A673 (cell line): ENCODE measurements at regions not wholly inside any gene's neighbourhood (a gene's known extent, or its start where the extent isn't known, plus 50 kb on each side); places are given as distances from the start of the nearest gene placed in this dataset.

Experiments used
- BruUV-seq: library from RNA; stranded (reverse); fragments of 400-500 nt; replicated peaks from 2 replicates; lab custom pipeline; 2021; lab: Mats Ljungman, UMichigan
- CTCF ChIA-PET: fragments of 300-600 bp; sonication (Branson Sonifier 250); formaldehyde crosslinking; loops from one replicate; lab custom pipeline; 2022; ENCODE audit warnings: antibody characterized with exemption; lab: Charles Lee
- POLR2A ChIA-PET: fragments of 300-600 bp; sonication (Branson Sonifier 250); formaldehyde crosslinking; loops from one replicate; lab custom pipeline; 2022; ENCODE audit warnings: antibody characterized with exemption; ENCODE audit not compliant: low non-redundant PET; lab: Charles Lee
- DNase-seq: peaks from one replicate; pipeline ENCODE4 v3.0.0-alpha.2; 2015; ENCODE audit warnings: low spot score
- H3K27ac ChIP-seq: fragments of 200-600 bp; sonication (generic); 2 replicates; pipeline ENCODE4 v1.5.1; 2016; ENCODE audit warnings: mixed run types, low read depth, mild to moderate bottlenecking, mixed read lengths, antibody characterized with exemption, low read length; ENCODE audit not compliant: poor library complexity, severe bottlenecking
- H3K27me3 ChIP-seq: fragments of 200-600 bp; sonication (generic); replicated peaks from 2 replicates; pipeline ENCODE4 v1.6.1; 2017; ENCODE audit warnings: mixed run types, low read depth, mild to moderate bottlenecking, mixed read lengths, antibody characterized with exemption, low read length; ENCODE audit not compliant: insufficient read depth, poor library complexity
- H3K36me3 ChIP-seq: fragments of 200-600 bp; sonication (generic); 2 replicates; pipeline ENCODE4 v1.6.1; 2016; ENCODE audit warnings: mixed run types, mild to moderate bottlenecking, mixed read lengths, antibody characterized with exemption, low read length; ENCODE audit not compliant: insufficient read depth, poor library complexity, severe bottlenecking
- H3K4me1 ChIP-seq: fragments of 200-600 bp; sonication (generic); 2 replicates; pipeline ENCODE4 v1.6.1; 2017; ENCODE audit warnings: mixed run types, mild to moderate bottlenecking, mixed read lengths, antibody characterized with exemption, low read length; ENCODE audit not compliant: insufficient read depth, poor library complexity, severe bottlenecking
- H3K4me3 ChIP-seq: fragments of 200-600 bp; sonication (generic); 2 replicates; pipeline ENCODE4 v1.5.1; 2016; ENCODE audit warnings: low read depth, mixed run types, mild to moderate bottlenecking, mixed read lengths, low read length; ENCODE audit not compliant: poor library complexity, severe bottlenecking
- H3K9me3 ChIP-seq: fragments of 200-600 bp; sonication (generic); 2 replicates; pipeline ENCODE4 v1.6.1; 2016; ENCODE audit warnings: mixed run types, low read depth, mild to moderate bottlenecking, mixed read lengths, antibody characterized with exemption, low read length; ENCODE audit not compliant: poor library complexity, severe bottlenecking
- CTCF ChIP-seq: fragments of 300-800, 200-600 bp; sonication (generic); conservative IDR thresholded peaks from 2 replicates; pipeline ENCODE4 v1.5.1; 2017; ENCODE audit warnings: low read depth, mild to moderate bottlenecking, antibody characterized with exemption, low read length, moderate library complexity, mixed read lengths
- EZH2 ChIP-seq: fragments of 200-600 bp; sonication (generic); IDR thresholded peaks from 2 replicates; pipeline ENCODE4 v1.6.1; 2017; ENCODE audit warnings: borderline replicate concordance, low read depth, mild to moderate bottlenecking, mixed read lengths, antibody characterized with exemption, low read length; ENCODE audit not compliant: poor library complexity, severe bottlenecking
- intact Hi-C: fragments of 100-400 bp; cut with micrococcal nuclease; formaldehyde crosslinking; loops from one replicate; pipeline ENCODE4 v1.10.0; 2022; ENCODE audit not compliant: unreplicated experiment

- no peak overlapping the region for H3K27ac ChIP-seq
- H3K36me3 ChIP-seq = no peaks in the 10 kb centered on the region
- intact Hi-C loops = loop anchor here (5.0 to 10.0 kb wide), 3 partner anchors 473 to 1060 kb away; no protein-coding TSS in a partner anchor
- H3K4me3 ChIP-seq = no peak overlapping the region
- no TSS peak for BruUV-seq
- DNase-seq = peak; percentile 73
- ChIA-PET POLR2A (no interaction called here), CTCF (interaction anchor here (0.8 to 1.3 kb wide), 3 partner anchors 27 to 1059 kb away, joined by 4 to 5 read pairs (median 4); no protein-coding TSS in a partner anchor)
- no peaks in the 10 kb centered on the region for H3K4me1 ChIP-seq
- TF ChIP-seq EZH2 (no peak), CTCF (peak; percentile 81)
- H3K27me3 ChIP-seq = no peaks in the 10 kb centered on the region
- H3K9me3 ChIP-seq = no peaks in the 10 kb centered on the region
Observed at GRCh38 chr6:18997375-18997826, 610.3 kb downstream of the RNF144B start.

GRCh38 chr6:19002976-19003560 lies 615.9 kb downstream of the RNF144B start:
- no peaks in the 10 kb centered on the region for H3K9me3 ChIP-seq
- TF ChIP-seq EZH2 (no peak), CTCF (no peak)
- DNase-seq = no peak
- H3K4me3 ChIP-seq = no peak overlapping the region
- POLR2A ChIA-PET = no interaction called here
- CTCF ChIA-PET = no interaction called here
- H3K27me3 ChIP-seq = no peaks in the 10 kb centered on the region
- intact Hi-C loops = no loop called here
- H3K36me3 ChIP-seq = no peaks in the 10 kb centered on the region
- no peaks in the 10 kb centered on the region for H3K4me1 ChIP-seq
- no peak overlapping the region for H3K27ac ChIP-seq
- no TSS peak for BruUV-seq

- DNase-seq = no peak
- Histone ChIP-seq H3K27ac (no peak overlapping the region), H3K36me3 (no peaks in the 10 kb centered on the region), H3K4me1 (no peaks in the 10 kb centered on the region), H3K4me3 (no peak overlapping the region), H3K9me3 (no peaks in the 10 kb centered on the region), H3K27me3 (no peaks in the 10 kb centered on the region)
- intact Hi-C loops = no loop called here
- CTCF ChIA-PET = no interaction called here
- POLR2A ChIA-PET = no interaction called here
- TF ChIP-seq EZH2 = no peak
- TF ChIP-seq CTCF = no peak
- no TSS peak for BruUV-seq
Observed at GRCh38 chr6:19004176-19004575, 617.0 kb downstream of the RNF144B start.
